GM19463 (cell line): ENCODE measurements at regions not wholly inside any gene's neighbourhood (a gene's known extent, or its start where the extent isn't known, plus 50 kb on each side); places are given as distances from the start of the nearest gene placed in this dataset.
"Not testable (repeated sequence)": the region's sequence is repeated elsewhere in the genome, so short reads cannot be mapped to it uniquely, and the experiment has no call there.

Source experiments
- ATAC-seq: cut with Tn5 transposase; IDR thresholded peaks from one replicate; pipeline ENCODE4 v1.9.1; 2021; ENCODE audit warnings: mild to moderate bottlenecking, moderate library complexity; ENCODE audit not compliant: unreplicated experiment

GRCh38 chr5:92951746-92952145 lies 629.3 kb downstream of the NR2F1-AS1 start:
- no peak for ATAC-seq

GRCh38 chr5:92946546-92946945 lies 634.5 kb downstream of the NR2F1-AS1 start:
- ATAC-seq: no peak

- ATAC-seq: peak; percentile 75
Measured at GRCh38 chr5:92945605-92946097, 635.4 kb downstream of the NR2F1-AS1 start.

GRCh38 chr5:92944903-92945604 lies 636.0 kb downstream of the NR2F1-AS1 start:
- ATAC-seq: no peak

GRCh38 chr5:92944337-92944736 lies 636.7 kb downstream of the NR2F1-AS1 start:
- no peak for ATAC-seq

- ATAC-seq: no peak
Measured at GRCh38 chr5:92942762-92943161, 638.3 kb downstream of the NR2F1-AS1 start.

GRCh38 chr5:92941806-92942205 lies 639.2 kb downstream of the NR2F1-AS1 start:
- no peak for ATAC-seq

GRCh38 chr5:92939428-92939827 lies 641.6 kb downstream of the NR2F1-AS1 start:
- no peak for ATAC-seq

GRCh38 chr5:92937396-92937795 lies 643.6 kb downstream of the NR2F1-AS1 start:
- not testable (repeated sequence) for ATAC-seq

GRCh38 chr5:92930057-92930456 lies 651.0 kb downstream of the NR2F1-AS1 start:
- ATAC-seq: no peak

GRCh38 chr5:92927291-92927778 lies 653.7 kb downstream of the NR2F1-AS1 start:
- ATAC-seq: no peak

GRCh38 chr5:92923885-92924284 lies 657.1 kb downstream of the NR2F1-AS1 start:
- ATAC-seq: no peak

- ATAC-seq: no peak
Measured at GRCh38 chr5:92922231-92922967, 658.6 kb downstream of the NR2F1-AS1 start.

- no peak for ATAC-seq
Measured at GRCh38 chr5:92917044-92917443, 664.0 kb downstream of the NR2F1-AS1 start.

- no peak for ATAC-seq
Measured at GRCh38 chr5:92916036-92916435, 665.0 kb downstream of the NR2F1-AS1 start.

- ATAC-seq: no peak
Measured at GRCh38 chr5:92912283-92912682, 668.7 kb downstream of the NR2F1-AS1 start.

GRCh38 chr5:92911851-92912250 lies 669.2 kb downstream of the NR2F1-AS1 start:
- no peak for ATAC-seq

- no peak for ATAC-seq
Measured at GRCh38 chr5:92911293-92911692, 669.7 kb downstream of the NR2F1-AS1 start.

- no peak for ATAC-seq
Measured at GRCh38 chr5:92909602-92909962, 671.4 kb downstream of the NR2F1-AS1 start.

- ATAC-seq: no peak
Measured at GRCh38 chr5:92908952-92909601, 671.9 kb downstream of the NR2F1-AS1 start.

GRCh38 chr5:92907938-92908606 lies 672.9 kb downstream of the NR2F1-AS1 start:
- peak; percentile 70 for ATAC-seq
